GM19452 (cell line): ENCODE measurements at regions not wholly inside any gene's neighbourhood (a gene's known extent, or its start where the extent isn't known, plus 50 kb on each side); places are given as distances from the start of the nearest gene placed in this dataset.

Source experiments
- ATAC-seq: cut with Tn5 transposase; IDR thresholded peaks from one replicate; pipeline ENCODE4 v1.9.1; 2021; ENCODE audit not compliant: unreplicated experiment

DNA sequence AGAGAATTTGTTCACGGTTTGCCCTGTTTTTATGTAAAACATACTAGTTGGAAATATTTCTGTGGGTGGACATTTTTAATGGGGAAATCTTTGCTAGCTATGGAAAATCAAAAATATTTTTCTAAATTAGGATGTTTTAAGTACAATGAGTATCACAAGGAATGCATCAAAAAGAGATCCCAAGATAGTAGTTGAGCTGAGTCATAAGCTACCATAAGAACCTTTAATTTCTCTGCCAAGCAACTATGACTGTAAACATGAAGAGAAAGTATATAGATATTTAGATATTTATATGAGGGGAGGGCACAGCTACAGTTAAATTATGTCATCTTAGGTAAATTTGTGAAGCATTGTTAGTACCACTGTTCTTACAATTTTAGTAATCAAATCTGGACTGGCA lies 646.2 kb downstream of the XIRP2 start:
- no peak for ATAC-seq

DNA sequence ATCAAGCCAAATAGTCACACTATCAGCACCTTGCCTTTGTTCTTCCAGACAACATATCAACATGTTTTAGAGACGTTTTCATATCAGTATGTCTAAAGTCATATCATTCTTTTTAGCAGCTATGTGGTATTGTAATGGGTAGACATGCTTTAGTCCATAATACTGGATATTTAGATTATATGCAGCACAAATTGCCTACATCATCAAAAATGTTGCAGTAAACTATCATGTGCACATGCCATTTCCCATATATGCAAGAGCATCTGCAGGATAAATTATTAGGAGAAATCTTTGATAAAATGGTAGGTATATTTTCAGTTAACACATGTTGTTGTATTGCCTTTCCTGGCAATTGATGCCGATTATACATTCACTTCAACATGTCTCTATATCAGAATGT lies 636.5 kb downstream of the XIRP2 start:
- no peak for ATAC-seq

DNA sequence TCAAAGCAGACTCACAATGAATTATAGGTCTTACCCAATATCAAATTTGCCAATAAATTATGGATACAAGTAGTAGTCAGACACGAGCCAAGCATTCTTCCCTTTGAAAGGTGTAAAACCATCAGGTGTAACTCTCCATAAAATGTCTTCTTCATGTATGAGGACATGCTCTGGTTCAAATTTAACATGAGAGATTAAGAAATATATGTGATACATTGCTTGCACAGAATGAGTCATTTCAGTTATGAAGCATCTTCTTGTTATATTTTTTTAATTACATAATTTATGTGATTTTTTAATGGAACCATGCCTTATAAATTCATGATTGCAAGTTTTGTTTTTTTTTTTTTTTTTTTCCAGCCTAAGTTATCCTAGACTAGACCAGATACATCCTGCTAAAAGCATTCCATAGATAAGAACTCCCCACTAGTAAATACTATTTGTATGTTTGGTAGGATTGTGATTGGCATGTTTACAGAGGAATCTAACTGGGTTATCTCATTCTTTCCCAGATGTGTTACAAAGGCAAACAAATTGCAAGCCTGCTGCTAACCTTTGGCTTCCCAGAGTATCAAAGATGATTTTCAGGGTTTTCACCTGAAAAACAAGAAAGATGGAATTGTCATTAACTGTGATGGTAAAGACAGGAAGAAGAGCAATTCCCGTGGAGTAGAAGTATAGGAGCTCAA lies 621.9 kb downstream of the XIRP2 start:
- no peak for ATAC-seq

DNA sequence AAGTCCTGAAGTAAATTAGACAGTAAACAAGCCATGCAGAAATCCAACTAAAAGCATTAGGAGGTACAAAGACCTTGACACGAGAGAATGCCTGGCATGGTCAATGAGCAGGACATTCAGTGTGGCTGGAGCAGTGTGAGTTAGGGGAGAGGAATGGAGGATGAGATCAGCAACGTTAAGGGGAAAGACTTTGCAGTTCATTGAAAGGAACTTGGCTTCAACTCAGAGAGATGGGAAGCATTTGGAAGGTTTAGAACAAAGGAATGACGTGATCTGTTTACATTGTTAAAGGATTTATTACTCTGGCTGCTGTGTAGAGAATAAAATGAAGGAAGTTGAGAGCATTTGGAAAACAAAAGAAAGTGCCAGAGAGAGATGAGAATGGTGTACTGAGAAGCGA lies 621.3 kb downstream of the XIRP2 start:
- ATAC-seq, result no peak

DNA sequence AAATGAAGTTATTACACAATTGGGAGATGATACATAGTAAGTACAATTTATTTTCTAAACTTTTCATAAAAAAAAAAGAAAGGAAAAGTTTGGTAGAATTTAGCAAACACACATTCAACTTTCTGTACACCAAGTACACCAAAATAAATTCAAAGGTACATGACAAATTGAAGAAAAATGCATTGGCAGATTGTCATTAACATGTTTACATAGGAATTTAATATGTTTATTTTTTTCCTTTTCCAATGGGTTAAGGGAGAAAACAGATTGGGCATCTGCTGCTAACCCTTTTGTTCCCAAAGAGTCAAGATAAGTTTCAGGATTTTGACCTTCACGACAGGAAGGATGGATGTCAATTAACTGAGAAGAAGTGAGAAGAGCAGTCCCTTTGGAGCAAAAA lies 620.4 kb downstream of the XIRP2 start:
- ATAC-seq, result no peak

DNA sequence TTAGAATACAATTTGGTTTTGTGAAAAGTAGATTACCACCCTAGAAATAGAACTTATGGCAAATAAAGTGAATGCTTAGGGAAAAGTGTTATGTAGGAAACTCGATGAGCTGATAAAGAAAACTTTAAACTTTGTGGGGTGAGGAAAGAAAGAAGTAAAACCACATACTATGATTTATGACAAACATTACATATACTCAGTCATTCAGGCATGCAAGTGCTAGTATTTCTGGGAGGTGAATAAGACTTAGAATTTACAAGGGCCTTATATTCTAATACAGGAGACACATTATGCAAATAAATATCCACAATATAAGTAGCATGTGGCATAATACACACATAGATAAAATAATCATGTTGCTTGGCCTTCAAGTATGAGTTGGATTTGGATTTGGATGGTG lies 618.1 kb downstream of the XIRP2 start:
- ATAC-seq, result no peak

DNA sequence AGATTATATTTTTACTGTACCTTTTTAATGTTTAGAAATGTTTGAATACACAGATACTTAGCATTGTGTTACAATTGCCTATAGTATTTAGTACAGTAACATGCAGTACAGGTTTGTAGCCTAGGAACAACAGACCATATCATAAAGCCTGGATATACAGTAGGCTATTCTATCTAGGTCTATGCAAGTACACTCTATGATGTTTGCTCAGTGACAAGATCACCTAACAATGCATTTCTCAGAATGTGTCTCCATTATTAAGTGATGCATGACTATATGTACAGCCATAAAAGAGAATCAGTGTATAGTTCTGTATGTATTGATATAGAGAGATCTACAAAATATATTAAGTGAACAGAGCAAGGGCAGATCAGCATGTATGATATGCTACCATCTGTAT lies 616.4 kb downstream of the XIRP2 start:
- no peak for ATAC-seq

DNA sequence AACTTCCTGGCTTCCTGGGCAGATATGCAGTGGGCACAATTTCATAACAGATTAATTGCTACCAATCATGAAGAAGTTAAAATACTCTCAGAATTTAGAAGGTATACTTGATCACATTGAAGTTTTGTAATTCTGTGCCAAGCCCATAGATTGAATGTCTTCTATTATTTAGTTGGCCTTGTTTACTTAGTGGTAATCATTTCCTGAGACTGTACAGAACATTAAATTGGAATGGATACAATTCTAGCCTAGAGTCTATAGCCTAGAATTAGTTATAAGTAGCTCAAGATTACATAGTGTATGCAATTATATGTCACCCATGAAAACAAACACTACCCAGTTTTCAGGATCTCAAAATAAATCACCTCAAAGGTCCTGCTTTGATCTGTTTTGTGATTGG lies 615.8 kb downstream of the XIRP2 start:
- no peak for ATAC-seq

DNA sequence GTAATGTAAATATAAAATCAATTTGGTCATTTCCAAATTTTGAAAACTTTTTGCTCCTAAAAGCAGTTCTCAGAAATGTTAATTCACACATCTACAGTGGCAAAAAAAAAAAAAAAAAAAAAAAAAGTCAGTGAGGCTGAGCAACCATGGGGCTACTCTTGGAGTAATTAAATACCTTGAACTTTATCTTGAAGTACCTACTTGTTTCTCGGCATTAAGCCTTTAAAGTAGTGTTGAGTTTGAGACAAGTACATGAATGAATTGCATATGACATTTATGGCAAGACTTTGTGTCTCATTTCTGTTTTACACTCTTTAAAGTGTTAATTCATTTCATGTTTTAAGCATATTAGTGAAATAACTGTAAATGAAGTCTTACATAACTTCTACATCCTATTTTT lies 613.3 kb downstream of the XIRP2 start:
- no peak for ATAC-seq

DNA sequence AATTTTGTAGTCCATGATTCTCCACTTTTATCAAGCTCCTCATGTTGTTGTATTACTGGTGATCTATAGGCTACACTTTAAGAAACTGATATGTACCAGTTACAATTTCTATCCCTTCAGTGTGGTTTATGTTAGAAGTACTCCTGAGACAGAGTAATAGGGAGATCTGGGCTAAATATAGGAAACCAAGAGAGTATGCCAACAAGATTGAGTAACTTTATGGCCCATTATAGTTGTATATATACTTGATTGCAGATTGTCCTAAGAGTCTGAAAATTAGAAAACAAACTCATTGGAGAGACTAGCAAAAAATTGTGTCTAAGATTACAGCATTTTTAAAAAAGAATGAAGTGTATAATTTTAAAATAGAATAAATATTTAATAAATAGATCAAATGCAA lies 605.6 kb downstream of the XIRP2 start:
- no peak for ATAC-seq

DNA sequence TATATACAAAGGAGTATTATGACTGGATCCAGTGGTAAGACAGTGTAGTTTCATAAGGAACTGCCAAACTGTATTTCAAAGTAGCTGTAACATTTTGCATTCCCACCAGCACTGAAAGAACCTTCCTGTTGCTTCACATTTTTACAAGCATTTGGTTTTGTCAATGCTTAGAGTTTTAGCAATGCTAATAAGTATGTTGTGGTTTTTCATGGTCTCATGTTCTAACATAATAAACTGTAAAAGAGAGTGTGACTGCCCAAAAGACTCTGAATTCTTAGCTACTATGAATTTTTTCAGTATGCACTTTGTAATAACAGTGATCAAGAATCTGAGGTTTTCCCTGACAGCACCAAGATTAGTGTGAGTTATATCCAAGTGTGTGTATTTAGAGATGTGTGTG lies 604.2 kb downstream of the XIRP2 start:
- ATAC-seq, result no peak

DNA sequence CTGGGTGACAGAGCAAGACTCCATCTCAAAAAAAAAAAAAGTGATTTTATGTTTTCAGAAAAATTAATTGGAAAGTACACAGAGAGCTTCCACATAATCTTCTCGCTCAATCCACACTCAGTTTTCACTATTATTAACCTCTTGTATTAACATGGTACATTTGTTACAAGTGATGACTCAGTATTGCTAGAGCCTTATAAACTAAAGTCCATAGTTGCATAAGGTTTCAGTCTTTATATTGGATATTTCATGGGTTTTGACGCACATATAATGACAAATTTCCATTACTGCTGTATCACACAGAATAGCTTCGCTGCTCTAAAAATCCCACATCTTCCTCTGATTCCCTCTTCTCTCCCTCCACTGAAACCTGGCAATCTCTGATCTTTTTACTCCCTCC lies 603.5 kb downstream of the XIRP2 start:
- ATAC-seq, result no peak

DNA sequence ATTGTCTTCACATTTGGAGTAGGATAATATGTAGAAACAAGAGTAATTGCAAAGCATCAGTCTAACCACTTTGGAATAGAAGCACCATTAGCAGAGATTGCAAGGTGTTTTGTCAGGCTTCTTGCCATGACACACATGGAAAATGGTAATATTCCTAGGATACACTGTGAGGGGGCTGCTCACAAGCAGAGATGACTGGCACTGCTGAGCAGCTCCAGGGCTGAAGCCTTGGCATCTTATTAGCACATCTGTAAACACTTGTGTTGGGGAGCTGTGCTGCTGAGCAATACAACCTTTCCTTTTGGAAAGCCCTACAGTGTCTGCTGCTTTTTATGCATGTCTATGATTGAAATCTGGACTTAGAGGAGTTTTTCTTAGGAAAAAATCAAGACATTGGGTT lies 602.2 kb downstream of the XIRP2 start:
- ATAC-seq, result no peak

DNA sequence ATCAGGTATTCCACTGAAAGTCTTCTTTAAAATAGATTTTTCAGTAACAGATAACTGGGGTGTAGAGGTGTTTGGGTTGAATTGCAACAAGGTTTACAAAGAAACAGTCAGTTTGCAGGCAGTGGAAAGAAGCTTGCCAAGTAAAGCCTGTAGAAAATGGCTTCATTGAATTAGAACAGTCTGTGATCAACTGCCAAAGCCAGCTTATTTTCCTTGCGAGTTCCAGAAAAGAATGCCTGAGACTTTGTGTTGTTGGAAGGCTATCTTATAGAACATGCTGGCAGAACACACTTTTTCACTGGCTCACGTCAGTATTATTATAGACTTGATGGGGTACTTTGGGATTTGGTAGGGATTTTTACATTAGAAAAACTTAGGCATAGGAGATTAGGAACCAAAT lies 601.0 kb downstream of the XIRP2 start:
- no peak for ATAC-seq

DNA sequence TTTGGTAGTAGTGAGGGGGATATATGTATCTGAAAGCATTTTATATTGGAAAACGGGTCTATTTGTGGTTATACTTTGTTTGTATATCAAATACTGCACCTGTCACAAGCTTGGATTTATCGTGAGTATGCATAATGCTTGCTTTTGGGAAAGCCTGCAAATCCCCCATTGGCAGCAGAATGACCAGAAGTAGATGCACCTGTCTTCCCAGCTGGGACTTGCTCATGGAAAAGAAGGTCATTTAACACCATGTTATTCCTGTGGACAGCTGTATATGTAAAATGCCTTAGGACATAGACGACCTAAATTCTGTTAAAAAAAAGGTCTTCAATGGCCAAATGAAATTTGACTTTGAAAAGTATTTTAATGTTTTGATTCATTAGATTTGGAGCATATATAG lies 599.4 kb downstream of the XIRP2 start:
- ATAC-seq, result no peak

DNA sequence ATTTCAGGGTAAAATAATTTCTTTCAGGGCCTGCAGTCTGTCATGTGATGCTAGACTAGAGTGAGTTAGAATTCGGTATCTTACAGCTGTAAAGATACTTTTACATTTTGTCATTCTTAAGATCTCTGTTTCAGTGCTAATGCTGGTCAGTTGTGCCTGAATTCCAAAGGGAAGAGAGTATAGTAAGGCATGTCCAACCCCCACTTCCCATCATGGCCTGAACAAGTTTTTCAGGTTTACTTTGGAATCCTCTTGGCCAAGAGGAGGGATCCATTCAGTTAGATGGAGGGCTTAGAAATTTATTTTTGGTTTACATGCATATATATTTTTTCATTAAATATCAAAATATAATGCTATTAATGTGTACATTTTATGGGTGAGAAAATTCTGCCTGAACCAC lies 596.6 kb downstream of the XIRP2 start:
- ATAC-seq, result no peak

DNA sequence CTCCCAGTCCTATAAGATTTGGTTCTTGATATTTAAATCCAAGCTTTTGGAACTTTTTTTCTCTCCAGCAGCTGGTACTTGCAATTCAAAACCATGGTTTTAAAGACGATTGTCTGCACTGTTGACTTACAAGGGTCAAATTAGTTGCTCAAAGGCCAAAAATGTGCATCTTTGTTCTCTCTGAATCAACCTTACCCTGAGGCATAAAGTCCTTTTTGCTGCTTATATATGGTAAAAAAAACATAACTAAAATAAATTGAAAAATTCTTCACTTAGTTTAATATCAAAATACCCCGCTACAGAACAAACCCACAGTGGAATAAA lies 592.7 kb downstream of the XIRP2 start:
- ATAC-seq, result no peak

DNA sequence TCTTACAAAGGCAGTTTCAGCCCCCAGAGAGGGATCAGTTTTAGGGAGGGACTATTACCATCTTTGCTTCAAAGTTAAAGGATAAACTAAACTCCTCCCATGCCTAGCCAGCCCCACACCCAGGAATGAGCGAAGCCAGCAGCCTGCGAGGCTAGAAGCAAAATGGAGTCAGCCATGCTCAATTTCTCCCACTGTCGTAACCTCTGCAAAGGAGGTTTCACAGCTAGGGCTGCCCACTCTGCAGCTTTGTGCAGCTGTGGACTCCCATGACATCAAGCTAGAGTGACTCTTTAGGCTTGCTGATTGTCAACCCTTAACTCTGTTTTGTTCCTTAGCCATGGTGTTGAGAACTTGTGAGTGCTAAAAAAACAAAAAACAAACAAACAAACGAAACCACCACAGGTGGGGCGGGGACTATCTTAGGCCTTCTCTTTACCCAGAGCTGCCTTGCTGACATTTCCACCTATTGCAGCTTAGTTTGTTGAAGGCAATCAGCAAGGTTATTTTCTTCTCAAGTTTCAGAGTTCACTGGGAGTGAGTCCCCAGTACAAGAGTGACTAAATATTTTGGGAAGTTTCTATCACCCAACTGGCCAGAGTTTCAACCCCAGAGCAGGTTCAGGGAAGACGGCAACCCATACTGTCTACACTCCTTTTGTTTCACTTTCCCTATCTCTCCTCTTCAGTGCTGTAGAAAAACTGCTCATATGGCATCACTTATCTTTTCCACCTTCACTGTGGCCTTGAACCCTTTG lies 592.1 kb downstream of the XIRP2 start:
- no peak for ATAC-seq

DNA sequence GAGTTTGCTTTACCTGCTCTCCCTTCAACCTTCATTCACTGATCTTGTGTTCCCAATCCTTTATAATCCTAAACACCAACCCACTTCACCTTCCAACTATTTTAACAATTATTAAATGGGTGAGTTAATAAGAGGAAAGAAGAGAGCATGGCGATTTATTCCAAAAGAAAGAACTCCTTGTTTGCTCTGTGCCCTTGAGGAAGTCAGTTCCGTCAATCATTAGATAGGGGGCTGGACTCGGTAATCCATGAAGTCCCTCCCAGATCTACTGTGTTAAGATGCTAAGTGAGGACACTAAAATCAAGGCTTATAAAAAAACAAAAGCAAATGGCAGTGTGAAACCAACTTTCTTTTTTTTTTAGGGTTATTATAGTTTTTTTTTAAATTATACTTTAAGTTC lies 589.9 kb downstream of the XIRP2 start:
- ATAC-seq, result no peak

DNA sequence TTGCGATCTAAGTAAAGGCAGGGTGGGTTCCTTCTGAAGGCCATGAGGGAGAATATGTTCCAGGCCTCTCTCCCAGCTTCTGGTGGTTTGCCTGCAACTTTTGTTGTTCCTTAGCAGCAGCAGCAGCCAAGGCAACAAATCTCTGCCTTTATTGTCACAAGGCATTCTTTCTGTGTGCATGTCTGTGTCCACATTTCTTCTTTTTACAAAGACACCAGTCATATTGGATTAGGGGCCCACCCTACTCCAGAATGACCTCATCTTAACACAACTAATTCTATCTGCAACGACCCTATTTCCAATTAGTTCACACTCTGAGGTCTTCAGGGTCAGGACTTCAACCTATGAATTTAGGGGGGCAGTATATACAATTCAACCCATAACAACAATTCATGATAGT lies 587.5 kb downstream of the XIRP2 start:
- ATAC-seq, result no peak

DNA sequence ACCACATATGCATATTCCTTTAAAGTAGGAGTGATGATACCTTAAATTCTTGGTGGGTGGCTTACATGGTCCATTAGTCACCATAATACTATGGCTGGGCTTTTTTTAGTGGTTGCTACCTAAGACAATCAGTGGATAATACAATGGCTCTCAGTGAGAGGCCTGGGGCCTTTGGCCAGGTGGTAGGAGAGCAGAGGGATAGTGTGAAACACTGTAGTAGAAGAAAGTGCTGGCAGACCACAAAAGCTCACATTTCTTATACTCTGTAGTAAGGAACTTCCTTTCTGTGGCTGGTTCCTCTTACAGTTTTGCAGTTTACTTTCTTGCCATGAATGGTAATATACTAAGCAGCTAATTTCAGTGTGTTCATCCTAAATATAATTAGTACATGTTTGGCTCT lies 583.5 kb downstream of the XIRP2 start:
- no peak for ATAC-seq

DNA sequence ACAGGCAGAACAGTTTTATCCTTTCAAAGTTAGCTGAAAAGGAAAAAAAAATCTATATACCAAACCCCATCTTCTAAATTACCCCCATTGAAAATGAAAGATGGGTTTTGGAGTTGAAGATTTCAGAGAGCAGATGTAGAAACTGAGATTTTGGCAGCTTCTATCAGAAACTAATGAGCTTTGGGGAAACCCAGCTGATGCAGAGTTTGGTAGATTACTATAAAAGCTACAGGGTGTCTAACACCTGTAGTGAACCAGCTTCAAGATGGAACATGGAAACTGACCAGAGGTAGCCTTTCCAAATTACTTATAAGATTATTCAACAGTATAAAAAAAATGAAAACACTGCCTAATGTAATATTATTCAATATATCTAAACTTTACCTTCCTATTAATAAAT lies 583.1 kb downstream of the XIRP2 start:
- no peak for ATAC-seq

DNA sequence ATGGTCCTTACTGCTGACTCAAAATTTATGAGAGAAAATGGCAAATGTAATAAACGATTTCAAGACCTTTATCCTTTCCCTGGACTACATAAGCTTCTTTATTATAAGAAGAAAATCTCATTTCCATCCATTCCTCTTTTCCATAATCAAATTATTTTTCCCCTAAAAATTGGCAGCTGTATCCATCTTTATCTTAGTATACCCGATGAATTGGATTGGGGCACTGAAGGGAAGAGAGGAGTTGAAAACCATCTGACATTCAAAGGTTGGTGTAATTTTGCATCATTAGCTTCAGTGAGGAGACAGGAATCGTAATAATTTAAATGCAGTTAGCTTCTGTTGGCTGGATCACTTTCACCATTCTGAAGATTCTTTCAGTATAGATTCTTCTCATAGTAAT lies 574.1 kb downstream of the XIRP2 start:
- ATAC-seq, result no peak
